ENCODE measurements at regions not wholly inside any gene's neighbourhood (a gene's known extent, or its start where the extent isn't known, plus 50 kb on each side); places are given as distances from the start of the nearest gene placed in this dataset.
"Not testable (repeated sequence)": the region's sequence is repeated elsewhere in the genome, so short reads cannot be mapped to it uniquely, and the experiment has no call there.

DNA sequence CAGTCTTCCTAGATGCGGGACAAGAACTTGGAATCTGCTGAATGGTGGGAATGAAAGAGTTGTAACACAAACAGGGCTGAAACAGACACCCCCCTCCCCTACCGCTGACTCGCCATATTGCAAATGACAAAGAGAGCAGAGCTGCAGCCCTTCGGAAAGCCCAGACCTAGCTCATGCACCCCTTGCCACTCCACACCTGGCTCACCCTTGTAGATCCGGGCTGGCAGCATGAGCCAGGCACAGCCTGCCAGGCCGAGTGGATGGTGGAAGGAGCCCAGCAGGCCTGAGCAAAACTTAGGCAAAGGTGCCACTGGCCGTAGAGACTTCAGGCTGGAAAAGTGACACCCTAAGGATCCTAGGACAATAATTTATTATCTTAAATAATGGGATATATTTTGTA, 237.4 kb upstream of the SEMA3D start:
- DNase-seq: no peak

DNA sequence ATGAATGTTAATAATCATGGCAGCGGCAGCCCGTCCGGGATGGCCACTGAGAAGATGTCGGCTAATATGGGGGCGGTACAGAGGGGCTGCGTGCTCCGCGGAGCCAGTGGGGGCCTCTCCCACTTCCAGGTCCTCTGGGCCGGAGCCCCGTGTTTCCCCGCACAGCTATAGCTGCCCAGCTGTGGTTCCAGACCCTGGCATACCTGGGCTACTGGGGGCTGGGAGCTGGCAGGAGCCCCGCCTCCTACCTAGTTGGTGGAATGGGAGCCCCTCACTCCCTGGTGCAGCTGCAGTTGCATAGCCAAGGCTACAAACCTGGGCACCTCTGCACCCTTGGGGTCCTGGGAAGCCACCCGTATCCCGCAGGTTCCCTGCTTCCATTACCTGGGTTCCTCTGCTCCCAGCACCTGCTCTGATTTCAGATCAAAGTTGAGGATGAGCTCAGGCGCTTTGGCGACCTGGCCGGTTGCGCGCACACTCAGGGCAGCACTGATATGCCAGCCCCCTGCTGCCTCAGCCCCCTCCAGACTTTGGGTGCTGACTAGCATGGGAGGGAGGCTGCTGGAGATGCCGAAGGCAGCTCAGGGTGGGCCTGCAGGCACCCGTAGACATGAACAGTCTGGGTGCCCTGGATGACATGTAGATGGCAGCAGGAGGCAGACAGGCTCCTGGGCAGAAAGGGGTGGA, 236.5 kb upstream of the SEMA3D start:
- no peak for DNase-seq

DNA sequence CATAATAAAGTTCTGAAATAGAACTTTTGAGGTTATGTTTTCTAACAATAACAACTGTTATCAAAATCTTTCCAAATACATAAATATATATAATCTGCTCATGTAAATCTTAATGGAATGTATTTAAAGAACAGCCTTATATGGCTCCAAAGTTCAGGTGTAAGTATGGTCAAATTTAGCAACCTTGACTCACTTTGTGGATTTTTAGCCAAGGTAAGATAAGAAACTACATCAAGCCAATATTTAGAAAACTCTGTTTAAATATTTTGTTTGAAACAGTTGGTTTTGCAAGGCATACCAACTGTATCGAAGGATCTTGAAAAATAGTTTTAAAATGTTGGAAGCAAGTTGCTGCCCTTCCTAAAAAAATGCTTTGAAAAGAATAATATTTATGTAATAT, 228.9 kb upstream of the SEMA3D start:
- no peak for DNase-seq

DNA sequence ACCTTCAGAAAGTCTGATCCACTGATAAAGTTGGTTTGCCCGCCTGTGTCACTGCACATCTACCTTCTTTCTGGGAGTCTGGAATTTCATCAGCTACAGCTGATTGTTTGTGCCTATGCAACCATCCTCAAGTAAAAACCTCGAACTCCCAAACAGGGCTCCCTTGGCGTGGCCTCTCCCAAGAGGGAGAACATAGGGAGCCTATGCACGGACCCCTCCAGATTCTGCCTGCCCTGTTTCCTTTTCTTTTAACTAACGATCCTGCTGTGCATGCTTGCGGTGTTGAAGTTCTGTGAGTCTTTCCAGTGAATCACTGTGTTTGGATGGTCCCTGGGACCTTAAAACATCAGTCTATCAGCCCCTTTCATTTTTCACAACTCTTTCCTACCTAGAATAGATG, 226.9 kb upstream of the SEMA3D start:
- DNase-seq: no peak

DNA sequence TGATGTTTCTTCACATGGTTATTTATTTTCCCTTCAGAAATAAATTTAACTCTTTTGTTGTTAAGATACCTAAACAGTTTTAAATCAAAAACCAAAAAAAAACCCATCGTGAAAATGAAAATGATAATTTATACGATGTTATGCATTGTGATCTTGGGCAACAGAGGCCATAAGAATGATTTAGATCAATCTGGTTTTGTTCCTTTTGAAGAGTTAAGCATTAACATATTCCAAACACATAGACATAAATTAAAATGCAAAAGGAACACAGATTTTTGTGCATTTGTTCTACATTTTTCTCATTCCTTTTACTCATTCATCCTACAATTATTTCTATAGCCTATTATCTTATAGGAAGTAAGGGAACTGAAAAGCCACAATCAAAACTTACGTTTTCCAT, 226.1 kb upstream of the SEMA3D start:
- no peak for DNase-seq

DNA sequence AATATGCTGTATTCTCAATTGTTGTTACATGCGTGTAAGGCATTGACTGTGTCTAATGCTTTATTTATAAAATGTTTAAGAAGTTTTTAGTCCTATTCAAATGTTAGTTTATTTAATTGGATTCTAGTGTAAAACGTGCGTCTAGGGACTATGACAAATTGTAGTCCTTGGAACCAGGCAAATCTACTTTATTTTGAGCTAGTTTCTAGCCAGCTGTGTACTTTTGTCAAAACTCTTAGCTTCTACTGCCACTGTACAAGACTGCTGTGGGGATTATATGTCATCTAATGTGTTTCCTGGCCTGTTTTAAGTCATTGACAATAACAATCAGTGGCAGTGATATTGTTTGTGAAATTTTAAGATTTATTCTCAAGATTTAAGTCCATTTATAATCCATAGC, 220.5 kb upstream of the SEMA3D start:
- DNase-seq: no peak

DNA sequence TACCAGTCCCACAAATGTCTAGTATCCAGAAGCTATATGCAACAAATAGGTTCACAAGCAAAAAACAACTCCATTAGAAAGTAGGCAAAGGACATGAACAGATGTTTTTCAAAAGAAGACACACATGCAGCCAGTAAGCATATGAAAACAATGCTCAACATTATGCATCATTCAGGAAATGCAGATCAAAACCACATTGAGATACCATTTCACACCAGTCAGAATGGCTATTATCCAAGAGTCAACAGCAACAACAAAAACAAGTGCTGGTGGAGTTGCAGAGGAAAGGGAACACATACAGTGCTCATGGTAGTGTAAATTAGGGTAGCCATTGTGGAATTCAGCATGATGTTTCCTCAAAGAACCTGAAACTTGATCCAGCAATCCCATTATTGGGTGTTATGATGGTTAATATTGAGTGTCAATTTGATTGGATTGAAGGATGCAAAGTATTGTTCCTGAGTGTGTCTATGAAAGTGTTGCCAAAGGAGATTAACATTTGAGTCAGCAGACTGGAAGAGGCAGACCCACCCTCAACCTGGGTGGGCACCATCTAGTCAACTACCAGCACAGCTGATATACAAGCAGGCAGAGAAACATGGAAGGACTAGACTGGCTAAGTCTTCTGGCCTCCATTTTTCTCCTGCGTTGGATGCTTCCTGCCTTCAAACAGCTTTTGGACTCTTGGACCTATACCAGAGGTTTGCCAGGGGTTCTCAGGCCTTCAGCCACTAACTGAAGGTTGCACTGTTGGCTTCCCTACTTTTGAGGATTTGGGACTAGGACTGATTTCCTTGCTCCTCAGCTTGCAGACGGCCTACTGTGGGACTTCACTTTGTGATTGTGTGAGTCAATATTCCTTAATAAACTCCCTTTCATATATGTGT, 218.4 kb upstream of the SEMA3D start:
- no peak for DNase-seq

DNA sequence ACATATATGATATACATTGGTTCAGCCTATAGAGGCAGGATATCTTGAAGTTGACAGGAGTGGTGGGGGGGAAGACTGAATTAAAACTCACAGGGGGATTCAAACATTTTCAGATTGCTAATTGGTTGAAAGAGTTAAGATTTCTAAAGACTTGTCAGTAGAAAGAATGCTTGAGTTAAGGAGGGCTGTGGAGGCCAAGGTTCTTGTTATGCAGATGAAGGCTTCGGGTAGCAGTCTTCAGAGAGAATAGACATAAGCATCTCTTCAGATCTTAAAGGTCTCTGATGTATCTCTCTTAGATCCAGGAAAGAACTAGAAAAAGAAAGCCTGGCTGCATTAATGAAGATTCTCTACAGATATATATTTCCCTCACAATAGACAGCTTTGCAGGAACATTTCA, 209.8 kb upstream of the SEMA3D start:
- DNase-seq: no peak

DNA sequence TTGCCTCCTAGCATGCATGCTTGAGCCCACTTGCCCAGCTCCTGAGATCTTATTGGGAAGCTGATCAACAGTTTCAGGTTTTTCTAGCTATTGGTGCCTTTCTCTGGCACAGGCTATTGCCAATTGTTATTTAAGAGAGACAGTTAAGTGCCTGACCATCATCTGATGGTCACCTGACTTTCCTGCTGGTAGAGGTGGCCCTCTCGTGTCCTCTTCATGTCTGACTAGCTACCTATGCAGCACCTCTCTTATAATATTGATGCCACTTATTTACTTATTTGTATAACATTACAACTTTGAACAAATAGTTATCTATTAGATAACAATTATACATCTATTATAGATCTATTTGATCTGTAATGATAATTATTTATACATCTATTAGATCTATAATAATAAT, 205.9 kb upstream of the SEMA3D start:
- DNase-seq: no peak

DNA sequence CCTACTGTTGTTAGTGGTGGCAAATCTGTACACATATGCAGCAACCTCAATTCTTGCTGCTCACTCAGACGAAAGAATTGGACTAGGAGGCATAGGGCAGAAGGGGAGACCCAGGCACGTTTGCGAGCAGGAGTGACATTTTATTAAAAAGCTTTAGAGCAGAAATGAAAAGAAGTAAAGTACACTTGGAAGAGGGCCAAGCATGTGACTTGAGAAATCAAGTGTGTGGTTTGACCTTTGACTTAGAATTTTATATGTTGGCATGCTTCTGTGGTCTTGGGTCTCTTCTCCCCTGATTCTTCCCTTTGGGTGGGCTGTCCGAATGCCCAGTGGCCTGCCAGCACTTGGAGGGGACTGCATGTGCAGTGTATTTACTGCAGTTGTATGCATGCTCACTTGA, 205.5 kb upstream of the SEMA3D start:
- DNase-seq: no peak

DNA sequence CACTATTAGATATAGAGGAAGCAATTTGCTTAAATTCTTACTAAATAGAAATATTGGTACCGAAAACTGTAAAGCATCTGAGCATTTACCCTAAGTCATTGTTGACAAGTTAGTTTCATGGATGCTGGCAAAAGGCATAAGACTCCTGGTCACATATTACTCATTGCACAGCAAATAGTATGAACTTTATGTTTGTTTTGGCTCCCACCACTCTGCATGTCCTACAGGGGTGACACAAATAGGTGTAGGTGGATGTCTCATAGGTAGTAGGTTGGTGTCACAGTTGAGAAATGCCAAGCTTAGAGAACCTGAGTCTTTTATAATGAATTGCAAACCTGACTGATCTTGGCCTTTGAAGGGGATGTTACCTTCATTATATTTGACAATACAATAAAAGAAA, 199.6 kb upstream of the SEMA3D start:
- DNase-seq: no peak

DNA sequence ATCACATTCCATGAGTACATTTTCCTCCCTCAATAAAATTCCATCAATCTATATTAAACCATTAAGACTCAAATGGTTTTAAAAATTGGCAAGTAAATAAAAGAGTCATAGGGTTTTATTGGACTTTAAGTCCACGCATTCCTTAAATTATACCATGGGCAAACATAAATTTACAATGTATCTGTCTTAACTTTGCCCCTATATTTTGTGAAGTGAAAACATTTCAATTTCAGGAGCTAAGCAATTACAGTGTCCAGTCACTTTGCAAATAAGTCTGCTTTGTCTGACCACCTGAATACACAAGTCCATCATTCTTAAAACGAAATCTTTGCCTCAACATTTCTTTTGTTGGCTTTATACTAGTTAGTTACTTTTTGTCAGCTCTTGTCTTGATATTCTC, 197.5 kb upstream of the SEMA3D start:
- no peak for DNase-seq

DNA sequence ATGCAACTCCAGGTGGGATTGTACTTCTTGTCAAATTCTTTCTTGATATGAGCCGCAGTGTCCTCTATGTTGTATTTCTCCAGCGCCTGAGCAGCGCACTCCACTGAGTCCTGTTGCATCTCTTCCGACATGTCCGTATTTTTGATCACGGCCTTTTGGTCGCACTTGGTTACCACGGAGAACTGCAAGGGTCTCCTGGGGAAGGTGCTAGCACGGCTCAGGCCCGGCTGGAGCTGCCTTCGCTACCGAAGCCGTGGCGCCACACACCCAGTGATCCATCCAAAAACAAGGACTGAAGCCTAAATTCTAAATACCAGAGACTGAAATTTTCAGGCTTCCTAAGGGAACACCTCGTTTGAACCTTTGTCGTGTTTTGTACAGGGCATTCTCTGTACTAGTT, 194.4 kb upstream of the SEMA3D start:
- no peak for DNase-seq

DNA sequence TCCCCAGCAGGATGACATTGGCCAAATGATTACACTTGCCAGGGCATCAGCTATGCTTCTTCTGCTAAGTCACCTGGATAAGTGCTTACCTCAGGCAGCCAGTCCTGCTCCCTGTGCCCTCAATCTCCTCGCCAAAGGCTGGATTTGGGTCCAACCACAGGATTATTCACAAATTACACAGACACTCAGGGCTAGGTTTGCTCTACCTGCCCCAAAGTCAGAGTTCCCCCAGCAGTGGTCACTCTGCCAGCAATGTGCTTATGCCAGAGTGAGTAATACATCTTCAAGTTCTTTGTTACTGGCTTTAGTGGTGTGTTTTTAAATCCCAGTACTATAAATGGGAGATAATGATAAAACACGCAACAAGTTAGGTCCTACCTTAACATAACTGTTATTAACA, 189.7 kb upstream of the SEMA3D start:
- DNase-seq: no peak

DNA sequence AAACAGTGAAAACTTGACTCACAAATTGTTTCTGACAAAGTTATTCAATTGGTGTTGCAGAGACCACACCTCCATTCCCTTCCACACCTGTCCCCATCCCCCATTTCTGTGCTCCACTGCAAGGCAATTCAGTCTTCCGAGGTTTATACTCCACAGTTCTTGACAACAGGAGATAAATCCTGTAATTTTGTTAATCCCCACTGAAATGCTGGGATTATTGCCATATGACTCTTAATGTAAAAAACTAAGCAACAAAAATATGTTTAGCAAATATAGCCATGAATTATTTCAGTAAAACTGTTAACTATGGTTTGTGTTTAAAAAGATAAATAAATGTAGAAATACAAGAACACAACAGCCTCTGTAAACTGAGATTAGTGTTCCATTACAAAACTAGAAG, 170.1 kb upstream of the SEMA3D start:
- no peak for DNase-seq

DNA sequence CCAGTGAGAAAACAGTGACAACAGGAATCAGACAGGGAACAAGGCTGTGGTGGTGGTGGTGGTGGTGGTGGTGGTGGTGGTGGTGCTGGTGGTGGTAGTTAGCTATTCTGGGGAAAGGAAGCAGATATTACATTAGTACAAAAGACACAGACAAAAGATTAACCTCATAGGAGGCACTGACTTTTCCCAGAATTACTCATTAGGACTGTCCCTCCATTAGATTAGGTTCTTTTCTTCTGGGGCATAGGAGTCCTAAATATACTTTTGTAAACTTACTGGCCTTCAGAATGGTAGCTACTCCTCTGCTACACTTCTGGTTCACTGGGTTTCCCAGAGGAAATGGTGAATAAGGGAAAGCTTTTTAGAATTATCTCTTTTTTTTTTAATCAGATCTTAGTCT, 156.6 kb upstream of the SEMA3D start:
- no peak for DNase-seq

DNA sequence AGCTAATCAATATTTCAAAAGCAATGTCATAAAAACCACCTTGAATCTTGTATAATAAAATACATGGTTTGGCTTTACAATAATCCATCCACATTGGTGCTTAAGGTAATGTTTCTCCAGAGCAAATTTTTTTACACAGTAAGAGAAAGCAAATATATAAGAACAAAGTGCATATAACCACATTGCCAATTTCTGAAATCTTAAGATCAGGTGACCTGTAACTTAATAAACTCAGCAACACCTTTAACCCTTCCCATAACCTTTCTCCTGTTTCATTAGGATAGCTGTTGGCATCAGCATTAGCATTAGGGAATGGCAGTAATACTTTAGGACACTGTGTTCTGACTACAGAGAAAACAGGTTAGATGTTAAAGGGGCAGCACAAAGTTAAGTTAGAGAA, 155.9 kb upstream of the SEMA3D start:
- DNase-seq: no peak

DNA sequence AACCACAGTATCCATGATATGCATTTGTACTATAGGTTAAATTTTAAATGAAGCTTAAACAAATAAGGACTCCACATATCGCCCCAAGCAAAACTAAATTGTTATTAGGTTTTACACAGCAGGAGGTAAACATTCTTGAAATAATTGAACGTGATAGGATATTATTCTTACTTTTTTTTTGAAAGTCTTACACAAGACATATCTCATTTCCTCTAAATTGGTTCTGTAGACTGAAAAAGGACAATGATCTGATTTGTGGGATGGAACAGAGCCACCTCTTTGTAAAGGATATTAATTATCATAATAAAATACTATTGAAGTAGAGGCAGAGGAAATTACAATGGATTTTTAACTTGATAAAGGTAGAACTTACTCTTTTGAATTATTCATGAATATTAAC, 155.1 kb upstream of the SEMA3D start:
- no peak for DNase-seq

DNA sequence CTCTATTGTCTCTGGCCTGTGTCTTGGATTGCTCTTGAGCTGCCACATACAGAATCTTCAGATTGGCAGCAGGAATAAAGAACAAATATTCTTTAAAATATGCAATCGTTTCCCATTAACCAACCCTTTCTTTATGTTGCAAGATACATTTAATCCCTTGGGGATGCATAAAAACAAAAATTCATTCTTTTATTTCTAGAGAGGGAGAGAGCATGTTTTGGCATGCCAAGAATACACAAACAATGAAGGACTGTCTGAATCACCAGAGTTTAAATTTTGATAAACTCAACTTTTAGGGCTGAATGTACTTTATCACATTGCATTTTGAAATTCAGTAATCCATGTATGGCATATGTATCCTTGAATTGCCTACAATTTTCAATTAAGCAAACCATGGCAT, 154.3 kb upstream of the SEMA3D start:
- DNase-seq: no peak

DNA sequence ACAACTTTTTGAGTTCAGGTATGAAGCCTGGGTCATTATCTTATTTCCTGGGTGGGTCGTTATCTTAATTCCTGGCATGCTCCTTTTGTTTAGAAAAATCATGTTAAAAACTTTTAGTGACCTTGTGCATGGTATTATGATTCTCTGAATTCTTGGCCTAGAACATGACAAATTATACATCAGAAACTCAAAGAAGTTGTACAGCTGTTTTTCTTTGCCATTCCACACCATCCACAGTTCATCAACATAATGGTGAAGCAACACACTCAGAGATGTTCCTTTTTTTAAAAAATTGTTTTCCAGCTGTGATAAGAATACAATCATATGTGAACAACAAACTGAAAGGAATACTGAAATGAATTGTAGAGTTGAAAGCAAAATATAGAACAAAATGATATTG, 149.2 kb upstream of the SEMA3D start:
- DNase-seq: peak; percentile 23 to 25

DNA sequence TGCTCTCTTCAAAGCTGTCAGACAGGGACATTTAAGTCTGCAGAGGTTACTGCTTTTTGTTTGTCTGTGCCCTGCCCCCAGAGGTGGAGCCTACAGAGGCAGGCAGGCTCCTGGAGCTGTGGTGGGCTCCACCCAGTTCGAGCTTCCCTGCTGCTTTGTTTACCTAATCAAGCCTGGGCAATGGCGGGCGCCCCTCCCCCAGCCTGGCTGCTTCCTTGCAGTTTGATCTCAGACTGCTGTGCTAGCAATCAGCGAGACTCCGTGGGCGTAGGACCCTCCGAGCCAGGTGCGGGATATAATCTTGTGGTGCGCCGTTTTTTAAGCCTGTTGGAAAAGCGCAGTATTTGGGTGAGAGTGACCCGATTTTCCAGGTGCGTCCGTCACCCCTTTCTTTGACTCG, 148.3 kb upstream of the SEMA3D start:
- not testable (repeated sequence) for DNase-seq

DNA sequence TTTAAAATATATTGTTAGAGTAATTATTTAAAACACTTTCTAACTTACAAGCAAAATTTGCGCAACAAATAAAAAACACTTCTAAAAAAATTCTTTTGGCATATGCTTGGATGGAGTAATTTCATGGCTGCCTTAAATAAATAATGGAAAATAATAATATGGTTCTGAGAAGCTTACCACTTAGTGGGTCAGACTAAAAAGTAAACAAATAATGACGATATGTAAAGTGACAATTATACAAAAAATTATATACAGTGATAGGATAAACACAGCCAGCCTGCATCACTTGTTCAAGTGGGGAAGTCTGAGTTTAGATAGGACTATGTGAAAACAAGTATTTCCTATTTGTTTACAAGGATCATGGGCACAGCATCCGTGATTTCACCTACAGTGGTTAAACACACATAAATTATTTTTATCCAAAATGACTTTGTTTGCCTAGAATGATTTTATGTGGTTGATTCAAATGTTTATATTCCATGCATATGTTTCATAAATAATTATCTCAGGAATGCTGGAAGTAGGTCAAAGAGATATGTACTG, 141.7 kb upstream of the SEMA3D start:
- peak; percentile 17 to 35 for DNase-seq

DNA sequence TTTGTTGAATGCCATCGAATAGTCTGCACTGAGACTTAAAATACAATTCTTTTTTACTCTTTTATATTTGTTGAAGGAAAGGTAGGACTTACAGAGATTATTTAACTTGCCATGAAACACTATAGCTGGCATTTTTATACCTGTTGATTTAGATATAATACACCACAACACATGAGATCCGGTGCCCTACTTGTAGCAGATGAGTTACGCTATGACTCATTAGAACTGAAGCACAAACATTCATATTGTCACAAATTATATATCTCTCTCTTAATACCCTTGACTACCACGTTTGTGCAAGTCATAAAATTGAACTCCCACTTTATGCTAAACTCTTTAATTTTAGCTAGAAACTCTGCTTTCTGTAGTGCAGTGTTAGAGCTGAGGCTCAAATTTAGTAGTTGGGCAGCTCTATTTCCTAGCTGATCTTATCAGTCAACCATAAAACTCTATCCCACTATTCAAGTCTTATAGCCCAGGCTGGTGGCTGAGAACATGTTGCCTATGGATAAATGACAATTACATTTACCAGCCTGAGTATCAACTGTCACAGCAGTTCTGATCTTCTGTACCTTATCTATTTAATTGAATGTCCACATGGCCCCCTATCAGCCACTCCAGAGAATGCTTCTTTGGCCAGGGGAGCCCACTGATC, 137.4 kb upstream of the SEMA3D start:
- no peak for DNase-seq
